D721Med (cell line): ENCODE measurements at regions not wholly inside any gene's neighbourhood (a gene's known extent, or its start where the extent isn't known, plus 50 kb on each side); places are given as distances from the start of the nearest gene placed in this dataset.
"Not testable (repeated sequence)": the region's sequence is repeated elsewhere in the genome, so short reads cannot be mapped to it uniquely, and the experiment has no call there.

ENCODE experiments used
- DNase-seq: peaks from one replicate; pipeline ENCODE4 v3.0.0; 2011; ENCODE audit warnings: low spot score; ENCODE audit not compliant: insufficient read length
- FAIRE-seq: peaks from 2 replicates; lab custom pipeline; 2011; peaks lifted over from hg19 to GRCh38; lab: Jason Lieb, UNC
- TF ChIP-seq, protein P1 (sequence below): IDR thresholded peaks from 2 replicates; pipeline ENCODE4 v1.5.1; 2012; ENCODE audit warnings: mild to moderate bottlenecking, control low read depth; ENCODE audit not compliant: insufficient read depth; ENCODE audit errors: missing control alignments

DNA sequence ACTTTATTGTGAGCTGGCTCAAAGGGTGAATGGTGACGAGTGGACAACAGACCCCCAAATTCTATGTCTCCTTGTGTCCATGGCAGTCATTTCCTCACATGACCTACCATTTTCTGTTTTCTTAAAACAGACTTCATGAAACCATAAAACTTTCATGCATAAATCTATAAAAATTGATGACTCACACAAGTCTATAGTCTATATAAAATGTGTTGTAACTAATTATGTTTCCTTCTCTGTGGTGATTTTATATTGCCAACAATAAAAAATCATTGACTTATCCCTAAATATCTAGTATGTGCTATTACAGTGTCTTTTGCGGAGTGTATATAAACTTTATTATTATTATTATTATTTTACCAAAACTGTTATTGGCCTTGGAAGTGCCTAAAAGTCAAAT lies 382.4 kb downstream of the MAT2B start:
- DNase-seq (no peak), FAIRE-seq (no peak)
- TF ChIP-seq, protein P1, sequence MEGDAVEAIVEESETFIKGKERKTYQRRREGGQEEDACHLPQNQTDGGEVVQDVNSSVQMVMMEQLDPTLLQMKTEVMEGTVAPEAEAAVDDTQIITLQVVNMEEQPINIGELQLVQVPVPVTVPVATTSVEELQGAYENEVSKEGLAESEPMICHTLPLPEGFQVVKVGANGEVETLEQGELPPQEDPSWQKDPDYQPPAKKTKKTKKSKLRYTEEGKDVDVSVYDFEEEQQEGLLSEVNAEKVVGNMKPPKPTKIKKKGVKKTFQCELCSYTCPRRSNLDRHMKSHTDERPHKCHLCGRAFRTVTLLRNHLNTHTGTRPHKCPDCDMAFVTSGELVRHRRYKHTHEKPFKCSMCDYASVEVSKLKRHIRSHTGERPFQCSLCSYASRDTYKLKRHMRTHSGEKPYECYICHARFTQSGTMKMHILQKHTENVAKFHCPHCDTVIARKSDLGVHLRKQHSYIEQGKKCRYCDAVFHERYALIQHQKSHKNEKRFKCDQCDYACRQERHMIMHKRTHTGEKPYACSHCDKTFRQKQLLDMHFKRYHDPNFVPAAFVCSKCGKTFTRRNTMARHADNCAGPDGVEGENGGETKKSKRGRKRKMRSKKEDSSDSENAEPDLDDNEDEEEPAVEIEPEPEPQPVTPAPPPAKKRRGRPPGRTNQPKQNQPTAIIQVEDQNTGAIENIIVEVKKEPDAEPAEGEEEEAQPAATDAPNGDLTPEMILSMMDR = no peak

DNA sequence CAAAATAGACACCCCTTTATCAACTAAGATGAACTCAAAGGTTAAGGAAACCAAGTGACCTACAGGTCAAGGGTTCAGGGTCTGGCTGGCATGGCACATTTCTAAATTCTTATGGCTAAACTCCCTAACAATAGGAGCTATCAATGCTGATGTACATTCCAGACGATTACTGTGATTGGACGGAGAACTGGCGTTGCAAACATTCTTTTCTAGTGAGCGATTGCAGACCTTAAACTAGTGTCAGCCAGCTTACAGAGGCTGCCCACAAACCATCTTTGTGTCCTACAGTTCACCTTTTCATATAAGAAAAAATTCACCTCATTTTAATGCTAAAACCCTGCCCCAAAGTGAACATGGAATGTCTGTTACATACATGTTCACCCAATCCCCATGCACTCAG lies 382.9 kb downstream of the MAT2B start:
- TF ChIP-seq, protein P1 = no peak
- DNase-seq (no peak), FAIRE-seq (no peak)

DNA sequence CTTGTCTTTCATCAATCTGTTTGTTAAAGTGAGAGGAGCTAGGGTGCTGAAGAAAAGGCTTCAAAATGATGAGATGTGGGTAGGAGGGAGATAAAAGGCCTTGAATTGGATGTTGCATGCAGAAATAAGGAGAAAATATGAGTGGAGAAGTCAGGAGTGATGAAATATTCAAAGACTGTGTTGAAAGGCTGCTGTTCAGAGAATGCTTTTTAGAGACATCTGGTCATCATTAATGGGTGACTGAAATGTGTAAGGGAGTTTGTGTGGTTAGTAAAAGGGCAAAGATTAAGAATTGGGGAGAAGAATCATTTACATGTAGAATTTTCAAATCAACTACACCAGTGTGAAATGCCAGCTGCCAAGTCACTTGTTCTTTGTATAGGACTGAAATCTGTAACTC lies 383.9 kb downstream of the MAT2B start:
- TF ChIP-seq, protein P1 = no peak
- DNase-seq (no peak), FAIRE-seq (no peak)

DNA sequence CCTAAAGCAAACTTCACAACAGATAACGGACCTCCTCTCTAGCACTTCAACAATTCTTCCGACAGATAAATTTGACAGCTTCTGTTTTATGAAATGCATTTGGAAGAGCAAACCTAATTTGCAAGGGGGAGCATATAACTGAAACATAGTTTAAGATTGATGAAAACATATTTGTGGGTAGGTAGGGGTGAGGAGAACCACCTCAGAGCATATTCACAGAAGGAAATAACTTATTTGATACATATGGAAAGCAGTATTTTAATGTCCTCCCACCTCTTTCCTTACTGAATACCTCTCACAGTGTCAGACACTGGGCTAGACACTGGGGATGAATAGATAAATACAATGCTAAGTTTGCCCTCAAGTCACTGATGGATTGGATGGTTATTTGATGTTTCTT lies 384.8 kb downstream of the MAT2B start:
- TF ChIP-seq, protein P1 = no peak
- FAIRE-seq = no peak
- DNase-seq = no peak

DNA sequence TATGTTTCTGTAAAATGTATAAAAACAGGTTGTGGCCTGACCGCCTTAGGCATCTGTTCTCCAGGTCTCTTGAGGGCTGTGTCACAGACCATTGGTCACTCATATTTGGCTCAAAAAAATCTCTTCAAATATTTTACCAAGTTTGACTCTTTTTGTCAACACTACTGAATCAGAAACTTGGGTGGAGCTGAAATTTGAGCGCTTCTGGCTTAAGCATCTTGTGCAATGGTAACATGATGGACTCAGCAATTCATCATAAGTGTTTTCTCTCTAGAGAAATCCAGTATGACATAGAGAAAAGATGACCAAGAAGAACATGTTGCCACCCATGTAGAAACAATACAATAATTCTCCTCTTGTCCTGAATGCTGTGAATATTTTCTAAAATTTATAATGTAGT lies 387.9 kb downstream of the MAT2B start:
- no peak for FAIRE-seq
- no peak for DNase-seq
- TF ChIP-seq, protein P1 = no peak

DNA sequence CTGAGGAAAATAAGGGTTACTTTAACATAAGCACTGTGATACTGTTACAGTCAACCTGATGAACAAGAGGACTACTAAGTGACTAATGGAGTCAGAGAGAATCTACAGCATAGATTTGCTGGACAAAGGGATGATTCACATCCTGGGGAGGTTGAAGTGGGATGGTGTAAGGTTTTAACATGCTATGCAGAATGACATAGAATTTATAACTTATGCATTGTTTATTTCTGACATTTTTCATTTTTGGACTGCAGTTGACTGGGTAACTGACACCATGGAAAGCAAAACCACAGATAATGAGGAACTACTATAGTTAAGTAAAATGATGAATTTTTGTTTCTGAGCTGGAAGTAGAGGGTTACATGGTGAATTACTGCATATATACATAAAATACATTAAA lies 389.2 kb downstream of the MAT2B start:
- TF ChIP-seq, protein P1 = no peak
- FAIRE-seq (no peak), DNase-seq (no peak)

DNA sequence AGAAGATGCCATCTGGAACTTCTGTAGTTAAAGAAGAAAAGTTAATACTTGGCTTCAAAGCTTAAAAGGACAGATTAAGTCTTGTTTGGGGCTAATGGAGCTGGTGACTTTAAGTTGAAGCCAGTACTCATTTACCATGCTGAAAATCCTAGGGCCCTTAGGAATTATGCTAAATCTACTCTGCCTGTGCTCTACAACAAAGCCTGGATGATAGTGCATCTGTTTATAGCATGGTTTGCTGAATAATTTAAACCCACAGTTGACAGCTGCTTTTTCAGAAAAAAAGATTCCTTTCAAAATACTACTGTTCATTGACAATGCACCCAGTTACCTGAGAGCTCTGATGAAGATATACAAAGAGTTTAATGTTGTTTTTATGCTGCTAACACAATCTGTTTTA lies 393.5 kb downstream of the MAT2B start:
- TF ChIP-seq, protein P1 = no peak
- DNase-seq (no peak), FAIRE-seq (no peak)

DNA sequence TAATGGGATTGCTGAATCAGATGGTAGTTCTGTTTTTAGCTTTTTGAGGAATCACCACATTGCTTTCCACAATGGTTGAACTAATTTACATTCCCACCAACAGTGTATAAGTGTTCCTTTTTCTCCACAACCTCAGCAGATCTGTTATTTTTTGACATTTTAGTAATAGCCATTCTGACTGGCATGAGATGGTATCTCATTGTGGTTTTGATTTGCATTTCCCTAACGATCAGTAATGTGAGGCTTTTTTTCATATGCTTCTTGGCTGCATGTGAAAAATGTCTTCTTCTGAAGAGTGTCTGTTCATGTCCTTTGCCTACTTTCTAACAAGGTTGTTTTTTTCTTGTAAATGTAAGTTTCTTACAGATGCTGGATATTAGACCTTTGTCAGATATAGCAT lies 402.4 kb downstream of the MAT2B start:
- FAIRE-seq, DNase-seq: not testable (repeated sequence)
